ENCODE measurements at regions not wholly inside any gene's neighbourhood (a gene's known extent, or its start where the extent isn't known, plus 50 kb on each side); places are given as distances from the start of the nearest gene placed in this dataset.

- intact Hi-C loops (cut with DNase I; ENCODE audit: low total_unique reads): no loop called here
- no peak for DNase-seq
- 85 to 92% (median 89%) methylated on average over 7 of the region's 7 CpGs for WGBS, 5 donors
Observed at GRCh38 chr6:134840086-134840867, 109.6 kb downstream of the ALDH8A1 start.

DNA sequence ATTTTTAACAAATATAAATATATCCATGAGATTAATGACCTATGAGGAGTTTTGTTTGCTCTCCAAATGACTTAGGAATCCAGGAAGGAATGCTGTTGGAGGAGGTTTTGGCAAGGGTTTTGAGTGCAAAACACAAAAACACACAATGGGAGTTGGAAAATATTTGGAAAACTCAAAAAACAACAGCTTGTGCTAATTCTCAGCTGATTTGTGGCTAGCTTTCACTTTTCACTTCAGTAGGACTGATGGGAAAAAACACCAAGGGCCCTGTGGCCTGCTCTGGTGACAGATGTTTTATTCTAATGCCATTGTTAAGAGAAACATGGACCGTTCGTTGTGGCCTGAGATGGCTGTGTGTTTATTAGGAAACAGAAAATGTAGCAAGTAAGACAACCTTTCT lies 113.9 kb downstream of the ALDH8A1 start:
- 53 to 80% (median 77%) methylated on average over 2 of the region's 2 CpGs for WGBS, 5 donors
- intact Hi-C loops (cut with DNase I; ENCODE audit: low total_unique reads): no loop called here

More at GRCh38 chr6:134840086-134840867, 109.6 kb downstream of the ALDH8A1 start:
- no peaks in the 10 kb centered on the region for H3K27me3 ChIP-seq (replicated peaks in 1 of 7)
- TF ChIP-seq CTCF (IDR thresholded peaks at IDR 0.05 in 8 of 11, conservative IDR thresholded peaks at IDR 0.05 in 3 of 11): no peak
- TF ChIP-seq POLR2A (IDR thresholded peaks at IDR 0.05): no peak
- TF ChIP-seq POLR2AphosphoS5 (IDR thresholded peaks at IDR 0.05): no peak
- H3K4me1 ChIP-seq: no peaks in the 10 kb centered on the region
- H3K36me3 ChIP-seq: no peaks in the 10 kb centered on the region
- no peak overlapping the region for H3K27ac ChIP-seq
- H3K9me3 ChIP-seq: no peaks in the 10 kb centered on the region
- no peak overlapping the region for H3K4me3 ChIP-seq

DNA sequence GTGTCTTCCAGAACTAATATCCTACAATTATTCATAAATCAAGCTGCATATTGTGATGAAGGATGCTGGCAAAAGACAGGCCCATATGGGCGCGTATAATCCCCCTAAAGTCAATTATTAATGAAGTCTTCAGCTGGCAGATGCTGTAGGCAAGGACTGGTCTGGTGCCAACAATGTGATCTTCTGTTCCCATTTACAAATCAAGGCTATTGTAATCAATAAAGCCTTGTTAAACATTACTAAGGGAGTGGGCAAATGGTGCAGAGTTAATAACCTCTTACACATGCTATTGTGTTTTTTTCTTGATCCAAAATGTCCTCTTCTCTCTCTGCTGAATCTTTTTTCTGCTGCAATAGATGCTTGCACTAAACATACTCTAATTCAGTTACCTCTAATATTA lies 119.0 kb downstream of the ALDH8A1 start:
- no peak for DNase-seq
- H3K36me3 ChIP-seq: no peaks in the 10 kb centered on the region
- TF ChIP-seq CTCF (IDR thresholded peaks at IDR 0.05 in 8 of 11, conservative IDR thresholded peaks at IDR 0.05 in 3 of 11): no peak
- H3K9me3 ChIP-seq: no peaks in the 10 kb centered on the region
- H3K27me3 ChIP-seq (replicated peaks in 1 of 7): no peaks in the 10 kb centered on the region
- intact Hi-C loops (cut with DNase I; ENCODE audit: low total_unique reads): no loop called here
- no peak overlapping the region for H3K27ac ChIP-seq
- no peaks in the 10 kb centered on the region for H3K4me1 ChIP-seq
- H3K4me3 ChIP-seq: no peak overlapping the region
- WGBS, 5 donors: 94 to 97% (median 96%) methylated on average over 2 of the region's 2 CpGs

More for the DNA sequence above, 113.9 kb downstream of the ALDH8A1 start:
- Histone ChIP-seq H3K27ac (no peak overlapping the region), H3K9me3 (no peaks in the 10 kb centered on the region), H3K36me3 (no peaks in the 10 kb centered on the region), H3K4me3 (no peak overlapping the region), H3K4me1 (no peaks in the 10 kb centered on the region), H3K27me3 (replicated peaks in 1 of 7) (no peaks in the 10 kb centered on the region)
- TF ChIP-seq CTCF (IDR thresholded peaks at IDR 0.05 in 8 of 11, conservative IDR thresholded peaks at IDR 0.05 in 3 of 11): no peak
- no peak for TF ChIP-seq POLR2AphosphoS5 (IDR thresholded peaks at IDR 0.05)
- no peak for TF ChIP-seq POLR2A (IDR thresholded peaks at IDR 0.05)
- DNase-seq: no peak

- Histone ChIP-seq H3K4me1 (no peaks in the 10 kb centered on the region), H3K27ac (no peak overlapping the region), H3K4me3 (no peak overlapping the region), H3K9me3 (peaks cover 0 to 5% (median 0%) of the 10 kb centered on the region in 8 donors), H3K27me3 (replicated peaks in 1 of 7) (no peaks in the 10 kb centered on the region), H3K36me3 (no peaks in the 10 kb centered on the region)
- intact Hi-C loops (cut with DNase I; ENCODE audit: low total_unique reads): no loop called here
- WGBS, 5 donors: 75 to 91% (median 88%) methylated on average over 4 of the region's 4 CpGs
- DNase-seq: no peak
- no peak for TF ChIP-seq POLR2A (IDR thresholded peaks at IDR 0.05)
Observed at GRCh38 chr6:134830194-134830593, 119.7 kb downstream of the ALDH8A1 start.

All from spleen (tissue), 11 donors.